ENCODE measurements at regions not wholly inside any gene's neighbourhood (a gene's known extent, or its start where the extent isn't known, plus 50 kb on each side); places are given as distances from the start of the nearest gene placed in this dataset.

- Histone ChIP-seq H3K27me3 (ENCODE audit: insufficient read depth, low read length) (no peaks in the 10 kb centered on the region), H3K4me1 (ENCODE audit: insufficient read depth, low read length) (no peaks in the 10 kb centered on the region), H3K36me3 (ENCODE audit: insufficient read depth, low read depth, low read length) (no peaks in the 10 kb centered on the region), H3K9me3 (ENCODE audit: insufficient read depth, low read depth, low read length) (no peaks in the 10 kb centered on the region), H3K9ac (ENCODE audit: low read depth, low read length) (no peak overlapping the region), H3K27ac (ENCODE audit: low read length) (no peak overlapping the region), H3K4me3 (ENCODE audit: low read length) (no peak overlapping the region)
Observed at GRCh38 chr11:11032066-11032465, 174.2 kb upstream of the ZBED5 start.

DNA sequence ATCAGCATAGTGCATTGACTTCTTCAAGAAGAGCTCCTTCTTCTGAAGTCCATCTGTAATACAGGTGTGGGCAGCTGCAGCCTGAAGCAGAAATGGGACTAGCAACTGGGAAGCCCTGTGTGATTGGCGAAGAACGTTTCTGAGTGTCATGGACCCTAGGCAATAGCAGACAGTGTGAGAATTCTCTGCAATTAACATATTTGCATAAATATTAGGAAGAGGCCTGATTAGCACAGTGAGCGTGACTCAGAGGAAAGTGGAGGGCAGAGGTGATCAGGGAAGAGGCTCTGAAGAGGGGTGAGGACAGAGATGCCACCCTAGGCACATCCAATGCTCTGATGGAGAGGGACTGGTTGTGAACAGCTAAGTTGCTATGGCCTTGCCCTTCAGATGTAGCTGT is 171.2 kb upstream of the ZBED5 start:
- Histone ChIP-seq H3K9me3 (ENCODE audit: insufficient read depth, low read depth, low read length) (no peaks in the 10 kb centered on the region), H3K27ac (ENCODE audit: low read length) (no peak overlapping the region), H3K27me3 (ENCODE audit: insufficient read depth, low read length) (no peaks in the 10 kb centered on the region), H3K9ac (ENCODE audit: low read depth, low read length) (no peak overlapping the region), H3K4me1 (ENCODE audit: insufficient read depth, low read length) (no peaks in the 10 kb centered on the region), H3K4me3 (ENCODE audit: low read length) (no peak overlapping the region), H3K36me3 (ENCODE audit: insufficient read depth, low read depth, low read length) (no peaks in the 10 kb centered on the region)

- Histone ChIP-seq H3K27ac (ENCODE audit: low read length) (no peak overlapping the region), H3K36me3 (ENCODE audit: insufficient read depth, low read depth, low read length) (no peaks in the 10 kb centered on the region), H3K4me3 (ENCODE audit: low read length) (no peak overlapping the region), H3K27me3 (ENCODE audit: insufficient read depth, low read length) (no peaks in the 10 kb centered on the region), H3K4me1 (ENCODE audit: insufficient read depth, low read length) (no peaks in the 10 kb centered on the region), H3K9ac (ENCODE audit: low read depth, low read length) (no peak overlapping the region), H3K9me3 (ENCODE audit: insufficient read depth, low read depth, low read length) (no peaks in the 10 kb centered on the region)
Observed at GRCh38 chr11:11028017-11028692, 170.3 kb upstream of the ZBED5 start.

DNA sequence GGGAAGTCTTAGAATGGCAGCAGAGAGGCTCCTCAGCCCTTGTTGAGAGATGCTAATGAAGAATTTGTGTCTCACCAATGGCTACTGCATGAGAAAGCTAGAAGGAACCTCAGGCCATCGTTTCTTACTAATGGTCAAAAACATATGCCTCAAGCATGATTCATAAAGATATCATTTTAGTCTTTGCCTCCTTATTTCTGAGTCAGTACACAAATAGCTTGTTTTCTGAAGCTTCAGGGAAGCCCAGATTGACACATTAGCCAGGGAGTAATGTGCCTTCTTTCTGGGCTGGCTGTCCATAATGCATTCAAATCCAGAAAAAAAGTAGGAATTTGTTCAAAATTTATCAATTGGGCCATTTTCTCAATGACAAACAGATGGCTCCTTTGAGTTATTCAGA is 169.4 kb upstream of the ZBED5 start:
- H3K27ac ChIP-seq (ENCODE audit: low read length): no peak overlapping the region
- H3K27me3 ChIP-seq (ENCODE audit: insufficient read depth, low read length): no peaks in the 10 kb centered on the region

GRCh38 chr11:11025087-11025486 is 167.2 kb upstream of the ZBED5 start:
- Histone ChIP-seq H3K4me3 (ENCODE audit: low read length) (no peak overlapping the region), H3K9me3 (ENCODE audit: insufficient read depth, low read depth, low read length) (no peaks in the 10 kb centered on the region), H3K27me3 (ENCODE audit: insufficient read depth, low read length) (no peaks in the 10 kb centered on the region), H3K36me3 (ENCODE audit: insufficient read depth, low read depth, low read length) (no peaks in the 10 kb centered on the region), H3K27ac (ENCODE audit: low read length) (no peak overlapping the region), H3K9ac (ENCODE audit: low read depth, low read length) (no peak overlapping the region), H3K4me1 (ENCODE audit: insufficient read depth, low read length) (peaks cover 3% of the 10 kb centered on the region; the same call in 1 of the 2 replicates)

More for the DNA sequence above, 169.4 kb upstream of the ZBED5 start:
- Histone ChIP-seq H3K9me3 (ENCODE audit: insufficient read depth, low read depth, low read length) (no peaks in the 10 kb centered on the region), H3K9ac (ENCODE audit: low read depth, low read length) (no peak overlapping the region), H3K4me3 (ENCODE audit: low read length) (no peak overlapping the region), H3K4me1 (ENCODE audit: insufficient read depth, low read length) (no peaks in the 10 kb centered on the region), H3K36me3 (ENCODE audit: insufficient read depth, low read depth, low read length) (no peaks in the 10 kb centered on the region)

- H3K9ac ChIP-seq (ENCODE audit: low read depth, low read length): no peak overlapping the region
- H3K27ac ChIP-seq (ENCODE audit: low read length): no peak overlapping the region
- no peaks in the 10 kb centered on the region for H3K27me3 ChIP-seq (ENCODE audit: insufficient read depth, low read length)
- no peaks in the 10 kb centered on the region for H3K9me3 ChIP-seq (ENCODE audit: insufficient read depth, low read depth, low read length)
- H3K4me1 ChIP-seq (ENCODE audit: insufficient read depth, low read length): peaks cover 3% of the 10 kb centered on the region; the same call in 1 of the 2 replicates
- H3K36me3 ChIP-seq (ENCODE audit: insufficient read depth, low read depth, low read length): no peaks in the 10 kb centered on the region
- H3K4me3 ChIP-seq (ENCODE audit: low read length): no peak overlapping the region
Observed at GRCh38 chr11:11022125-11022730, 164.4 kb upstream of the ZBED5 start.

DNA sequence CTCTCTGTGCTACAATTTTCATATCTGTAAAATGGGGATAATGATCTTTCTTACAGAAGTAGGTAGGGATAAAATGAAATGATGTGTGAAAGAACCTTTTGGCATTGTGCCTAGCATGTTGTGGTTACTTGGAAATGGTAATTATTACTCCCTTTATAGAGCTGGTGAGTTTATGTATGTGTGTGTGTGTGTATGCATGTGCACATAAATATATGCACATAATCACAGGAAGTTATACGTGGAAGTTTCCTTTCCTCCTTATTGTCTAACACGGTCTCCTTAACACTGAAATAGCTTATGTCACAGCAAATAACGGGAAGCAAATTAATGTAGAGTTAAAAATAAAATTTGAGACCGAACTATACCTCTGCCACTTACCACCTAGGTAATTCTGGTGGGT is 163.7 kb upstream of the ZBED5 start:
- H3K27me3 ChIP-seq (ENCODE audit: insufficient read depth, low read length): no peaks in the 10 kb centered on the region
- peaks cover 3% of the 10 kb centered on the region; the same call in 1 of the 2 replicates for H3K4me1 ChIP-seq (ENCODE audit: insufficient read depth, low read length)
- no peak overlapping the region for H3K27ac ChIP-seq (ENCODE audit: low read length)
- H3K4me3 ChIP-seq (ENCODE audit: low read length): no peak overlapping the region
- H3K9me3 ChIP-seq (ENCODE audit: insufficient read depth, low read depth, low read length): no peaks in the 10 kb centered on the region
- no peaks in the 10 kb centered on the region for H3K36me3 ChIP-seq (ENCODE audit: insufficient read depth, low read depth, low read length)
- H3K9ac ChIP-seq (ENCODE audit: low read depth, low read length): no peak overlapping the region

DNA sequence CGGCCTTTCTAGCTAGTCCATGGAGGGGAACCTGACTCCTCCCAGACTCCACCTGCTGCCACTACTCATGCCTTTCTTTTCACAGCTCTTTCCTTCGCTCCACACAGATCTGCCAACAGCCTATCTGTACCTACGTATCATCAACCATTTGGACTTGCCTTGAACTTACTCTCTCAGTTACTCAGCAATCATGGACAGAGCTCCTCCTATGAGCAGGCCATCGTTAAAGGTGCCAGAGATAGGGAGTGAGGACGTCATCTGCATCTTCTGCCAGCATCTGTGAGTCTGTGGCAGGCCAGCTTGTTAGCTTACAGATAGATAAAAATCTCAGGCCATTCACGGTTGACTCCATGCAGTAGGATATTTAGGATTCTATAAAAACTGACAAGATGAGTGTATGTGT is 162.9 kb upstream of the ZBED5 start:
- H3K27ac ChIP-seq (ENCODE audit: low read length): no peak overlapping the region
- H3K4me1 ChIP-seq (ENCODE audit: insufficient read depth, low read length): peaks cover 3% of the 10 kb centered on the region; the same call in 1 of the 2 replicates
- no peaks in the 10 kb centered on the region for H3K36me3 ChIP-seq (ENCODE audit: insufficient read depth, low read depth, low read length)
- no peak overlapping the region for H3K9ac ChIP-seq (ENCODE audit: low read depth, low read length)
- no peaks in the 10 kb centered on the region for H3K9me3 ChIP-seq (ENCODE audit: insufficient read depth, low read depth, low read length)
- H3K27me3 ChIP-seq (ENCODE audit: insufficient read depth, low read length): no peaks in the 10 kb centered on the region
- 0 out of 2 replicates have a peak overlapping the region, but pooled peaks have one; percentile 13 for H3K4me3 ChIP-seq (ENCODE audit: low read length)

DNA sequence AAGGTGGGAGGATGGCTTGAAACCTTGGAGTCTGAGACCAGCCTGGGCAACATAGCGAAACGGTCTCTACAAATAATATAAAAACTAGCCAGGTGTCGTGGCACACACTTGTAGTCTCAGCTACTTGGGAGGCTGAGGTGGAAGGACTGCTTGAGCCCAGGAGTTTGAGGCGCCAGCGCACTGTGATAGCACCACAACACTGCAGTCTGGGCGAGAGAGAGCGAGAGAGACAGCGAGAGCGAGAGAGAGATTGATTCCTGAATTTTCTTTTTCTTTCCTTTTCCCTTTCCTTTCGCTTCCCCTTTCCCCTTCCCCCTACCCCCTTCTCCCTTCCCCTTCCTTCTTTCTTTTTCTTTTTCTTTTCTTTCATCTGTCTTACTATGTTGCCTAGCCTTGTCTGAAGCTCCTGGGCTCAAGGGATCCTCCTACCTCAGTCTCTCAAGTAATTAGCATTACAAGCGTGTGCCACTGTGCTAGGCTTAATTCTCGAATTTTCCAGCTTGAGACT is 162.4 kb upstream of the ZBED5 start:
- no peaks in the 10 kb centered on the region for H3K36me3 ChIP-seq (ENCODE audit: insufficient read depth, low read depth, low read length)
- H3K9ac ChIP-seq (ENCODE audit: low read depth, low read length): no peak overlapping the region
- peaks cover 3% of the 10 kb centered on the region; the same call in 1 of the 2 replicates for H3K4me1 ChIP-seq (ENCODE audit: insufficient read depth, low read length)
- H3K27ac ChIP-seq (ENCODE audit: low read length): no peak overlapping the region
- H3K4me3 ChIP-seq (ENCODE audit: low read length): 0 out of 2 replicates have a peak overlapping the region, but pooled peaks have one; percentile 13
- no peaks in the 10 kb centered on the region for H3K27me3 ChIP-seq (ENCODE audit: insufficient read depth, low read length)
- H3K9me3 ChIP-seq (ENCODE audit: insufficient read depth, low read depth, low read length): no peaks in the 10 kb centered on the region

- no peak overlapping the region for H3K4me3 ChIP-seq (ENCODE audit: low read length)
Observed at GRCh38 chr11:11016943-11017342, 159.1 kb upstream of the ZBED5 start.

DNA sequence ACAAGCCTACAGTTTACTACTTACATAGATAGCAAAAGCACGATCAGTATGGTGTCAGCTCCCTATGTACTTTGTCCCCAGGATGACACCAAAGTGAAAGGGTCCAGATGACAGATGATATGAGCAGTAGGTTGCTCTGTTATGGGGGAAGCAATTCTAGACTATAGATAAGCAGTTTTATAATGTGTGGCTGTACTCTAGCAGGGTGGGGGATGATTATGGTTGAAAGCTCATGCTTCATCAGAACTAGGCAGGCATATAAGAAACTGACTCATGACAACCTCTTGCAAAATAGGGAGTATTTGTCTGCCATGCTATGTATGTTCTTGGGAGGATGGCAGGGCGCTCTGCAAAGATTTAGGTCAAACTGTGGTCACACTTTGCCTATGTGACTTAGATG is 158.2 kb upstream of the ZBED5 start:
- H3K9me3 ChIP-seq (ENCODE audit: insufficient read depth, low read depth, low read length): no peaks in the 10 kb centered on the region
- no peak overlapping the region for H3K9ac ChIP-seq (ENCODE audit: low read depth, low read length)
- H3K4me1 ChIP-seq (ENCODE audit: insufficient read depth, low read length): peaks cover 6% of the 10 kb centered on the region; the same call in 1 of the 2 replicates
- H3K4me3 ChIP-seq (ENCODE audit: low read length): no peak overlapping the region
- H3K27ac ChIP-seq (ENCODE audit: low read length): no peak overlapping the region
- H3K36me3 ChIP-seq (ENCODE audit: insufficient read depth, low read depth, low read length): no peaks in the 10 kb centered on the region
- no peaks in the 10 kb centered on the region for H3K27me3 ChIP-seq (ENCODE audit: insufficient read depth, low read length)

More at GRCh38 chr11:11016943-11017342, 159.1 kb upstream of the ZBED5 start:
- Histone ChIP-seq H3K9me3 (ENCODE audit: insufficient read depth, low read depth, low read length) (no peaks in the 10 kb centered on the region), H3K27ac (ENCODE audit: low read length) (no peak overlapping the region), H3K4me1 (ENCODE audit: insufficient read depth, low read length) (peaks cover 3% of the 10 kb centered on the region; the same call in 1 of the 2 replicates), H3K27me3 (ENCODE audit: insufficient read depth, low read length) (no peaks in the 10 kb centered on the region), H3K9ac (ENCODE audit: low read depth, low read length) (no peak overlapping the region), H3K36me3 (ENCODE audit: insufficient read depth, low read depth, low read length) (no peaks in the 10 kb centered on the region)

DNA sequence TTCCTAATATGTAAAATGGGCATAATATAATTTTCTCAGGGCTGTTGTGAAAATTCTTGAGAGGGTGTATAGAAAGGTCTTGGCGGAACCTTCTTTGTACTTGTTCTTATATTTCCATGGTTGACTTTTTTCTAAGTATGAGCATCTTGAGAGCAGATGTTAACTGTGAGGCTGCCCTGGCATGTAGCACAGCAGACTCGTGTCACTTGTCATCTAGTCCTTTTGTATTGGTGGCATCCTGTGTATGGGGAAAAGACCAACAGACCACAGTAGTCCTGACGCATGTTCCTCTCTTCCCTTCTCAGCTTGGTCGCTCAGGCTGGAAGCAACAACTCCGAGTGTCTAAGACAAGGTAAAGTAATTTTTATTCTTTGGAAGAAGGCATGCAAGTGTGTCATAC is 153.8 kb upstream of the ZBED5 start:
- Histone ChIP-seq H3K4me1 (ENCODE audit: insufficient read depth, low read length) (peaks cover 11% of the 10 kb centered on the region; the same call in 1 of the 2 replicates), H3K27ac (ENCODE audit: low read length) (no peak overlapping the region), H3K27me3 (ENCODE audit: insufficient read depth, low read length) (no peaks in the 10 kb centered on the region), H3K9me3 (ENCODE audit: insufficient read depth, low read depth, low read length) (no peaks in the 10 kb centered on the region), H3K9ac (ENCODE audit: low read depth, low read length) (no peak overlapping the region), H3K36me3 (ENCODE audit: insufficient read depth, low read depth, low read length) (no peaks in the 10 kb centered on the region), H3K4me3 (ENCODE audit: low read length) (no peak overlapping the region)

Measured in iPS-20b (cell line).